GM12878 (cell line): ENCODE measurements at regions not wholly inside any gene's neighbourhood (a gene's known extent, or its start where the extent isn't known, plus 50 kb on each side); places are given as distances from the start of the nearest gene placed in this dataset.

Source experiments
- ATAC-seq: fragments of 200-7000 bp; cut with Tn5 transposase; 3 replicates; pipeline ENCODE4 v1.9.1; 2020; ENCODE audit warnings: mild to moderate bottlenecking, moderate library complexity
- BruUV-seq: library from RNA; stranded (reverse); fragments of 400-500 nt; replicated peaks from 2 replicates; lab custom pipeline; 2021; lab: Mats Ljungman, UMichigan
- CTCF ChIA-PET: fragments of 300-600 bp; sonication (Branson Sonifier 250); formaldehyde crosslinking; extraction: SDS; loops from one replicate; lab custom pipeline; 2021; ENCODE audit warnings: inconsistent platforms; lab: Yijun Ruan, JAX
- POLR2A ChIA-PET: fragments of 350-600 bp; formaldehyde crosslinking; extraction: SDS; loops from one replicate; lab custom pipeline; 2021; ENCODE audit warnings: inconsistent platforms; lab: Charles Lee
- RAD21 ChIA-PET: fragments of 300-600 bp; sonication (Branson Sonifier 250); formaldehyde crosslinking; loops from one replicate; lab custom pipeline; 2023; ENCODE audit warnings: antibody characterized with exemption; ENCODE audit not compliant: unreplicated experiment; lab: Charles Lee
- SMC1A ChIA-PET: fragments of 300-600 bp; sonication (Branson Sonifier 250); formaldehyde crosslinking; loops from one replicate; lab custom pipeline; 2023; ENCODE audit not compliant: unreplicated experiment, uncharacterized antibody; lab: Charles Lee
- DNase-seq: peaks from one replicate; pipeline ENCODE4 v3.0.0-alpha.2; 2011; ENCODE audit warnings: low read depth, low spot score
- FAIRE-seq: peaks from 3 replicates; lab custom pipeline; 2011; peaks lifted over from hg19 to GRCh38; lab: Jason Lieb, UNC
- H2AFZ ChIP-seq: 2 replicates; pipeline ENCODE4 v1.6.0; 2011; ENCODE audit warnings: low read depth, low read length, control low read depth; ENCODE audit not compliant: control insufficient read depth
- H3K27ac ChIP-seq: 2 replicates; pipeline ENCODE4 v1.5.1; 2011; ENCODE audit warnings: control low read depth; ENCODE audit not compliant: control insufficient read depth, insufficient read depth
- H3K27me3 ChIP-seq, 2 experiments: replicated peaks in 1 of 2; 2 replicates each; pipeline versions ENCODE4 v1.6.0 to v1.6.1; 2011; ENCODE audit warnings: low read length in 1 of 2; ENCODE audit not compliant: control insufficient read depth in 2 of 2, insufficient read depth in 2 of 2
- H3K36me3 ChIP-seq, 2 experiments: 2 replicates each; pipeline ENCODE4 v1.5.1; 2011; ENCODE audit warnings: low read length in 1 of 2; ENCODE audit not compliant: control insufficient read depth in 2 of 2, insufficient read depth in 2 of 2
- H3K4me1 ChIP-seq: 2 replicates; pipeline ENCODE4 v1.6.1; 2011; ENCODE audit warnings: mild to moderate bottlenecking, low read length, moderate library complexity, mixed read lengths; ENCODE audit not compliant: control insufficient read depth, insufficient read depth
- H3K4me2 ChIP-seq: 2 replicates; pipeline ENCODE4 v1.6.0; 2011; ENCODE audit warnings: control low read depth; ENCODE audit not compliant: control insufficient read depth, insufficient read depth
- H3K4me3 ChIP-seq: fragments of 200-600 bp; sonication (generic); 2 replicates; pipeline ENCODE4 v1.5.1; 2016
- H3K79me2 ChIP-seq: 2 replicates; pipeline ENCODE4 v1.6.0; 2011; ENCODE audit warnings: low read length; ENCODE audit not compliant: control insufficient read depth, insufficient read depth
- H3K9ac ChIP-seq: 2 replicates; pipeline ENCODE4 v1.8.0; 2011; ENCODE audit warnings: low read length, control low read depth, mixed read lengths; ENCODE audit not compliant: control insufficient read depth, insufficient read depth
- H3K9me3 ChIP-seq: replicated peaks from 3 replicates; pipeline ENCODE4 v1.5.1; 2011; ENCODE audit warnings: mild to moderate bottlenecking, low read length; ENCODE audit not compliant: control insufficient read depth, insufficient read depth
- H4K20me1 ChIP-seq: 2 replicates; pipeline ENCODE4 v1.6.0; 2011; ENCODE audit not compliant: control insufficient read depth, insufficient read depth
- BCL3 ChIP-seq: IDR thresholded peaks from 2 replicates; pipeline ENCODE4 v1.6.1; 2011; ENCODE audit warnings: borderline replicate concordance, low read depth, mild to moderate bottlenecking, moderate library complexity, low read length; ENCODE audit not compliant: insufficient read depth, poor library complexity, severe bottlenecking
- DPF2 ChIP-seq: fragments of 450-650 bp; IDR thresholded peaks from 2 replicates; pipeline ENCODE4 v1.6.1; 2017; ENCODE audit warnings: mild to moderate bottlenecking
- E2F4 ChIP-seq: IDR thresholded peaks from 2 replicates; pipeline ENCODE4 v1.6.1; 2012; ENCODE audit warnings: low read depth, low read length, improper control_type of control experiment
- HDAC2 ChIP-seq: fragments of 200-600 bp; sonication (generic); IDR thresholded peaks from 2 replicates; pipeline ENCODE4 v1.6.1; 2017
- HDGF ChIP-seq: fragments of 450-650 bp; IDR thresholded peaks from 2 replicates; pipeline ENCODE4 v1.6.1; 2016; ENCODE audit warnings: antibody characterized with exemption
- IRF4 ChIP-seq: IDR thresholded peaks from 2 replicates; pipeline ENCODE4 v1.6.1; 2011; ENCODE audit warnings: low read depth, low read length
- IRF5 ChIP-seq: fragments of 450-650 bp; IDR thresholded peaks from 2 replicates; pipeline ENCODE4 v1.6.1; 2017; ENCODE audit warnings: borderline replicate concordance
- JUNB ChIP-seq: IDR thresholded peaks from 2 replicates; pipeline ENCODE4 v1.6.1; 2016; ENCODE audit warnings: antibody characterized with exemption, mild to moderate bottlenecking
- MEF2A ChIP-seq: IDR thresholded peaks from 2 replicates; pipeline ENCODE4 v1.6.1; 2011; ENCODE audit warnings: low read depth, mild to moderate bottlenecking, low read length, moderate library complexity; ENCODE audit not compliant: insufficient read depth
- PAX5 ChIP-seq: IDR thresholded peaks from 2 replicates; pipeline ENCODE4 v1.6.1; 2011; ENCODE audit warnings: low read depth, low read length, borderline replicate concordance
- PAX8 ChIP-seq: fragments of 450-650 bp; IDR thresholded peaks from 2 replicates; pipeline ENCODE4 v1.6.1; 2017; ENCODE audit warnings: mild to moderate bottlenecking, moderate library complexity
- SIX5 ChIP-seq: IDR thresholded peaks from 2 replicates; pipeline ENCODE4 v1.6.1; 2011; ENCODE audit warnings: mild to moderate bottlenecking, low read depth, low read length, moderate library complexity; ENCODE audit not compliant: severe bottlenecking
- WGBS: methylation state at CpG from one replicate; pipeline ENCODE4 v1.1.6; 2016; ENCODE audit warnings: low lambda C conversion rate; ENCODE audit not compliant: insufficient replicate concordance, insufficient coverage; ENCODE audit errors: missing lambda C conversion rate; 5-methylcytosine and 5-hydroxymethylcytosine counted together
- in situ Hi-C: fragments of 300-500 bp; cut with MboI; formaldehyde crosslinking; loops from 9 replicates; pipeline ENCODE4 v1.14.3; 2018; ENCODE audit warnings: mixed read lengths
- intact Hi-C: fragments of 100-400 bp; cut with micrococcal nuclease; formaldehyde crosslinking; loops from one replicate; pipeline ENCODE4 v1.14.2; 2022; ENCODE audit not compliant: unreplicated experiment

DNA sequence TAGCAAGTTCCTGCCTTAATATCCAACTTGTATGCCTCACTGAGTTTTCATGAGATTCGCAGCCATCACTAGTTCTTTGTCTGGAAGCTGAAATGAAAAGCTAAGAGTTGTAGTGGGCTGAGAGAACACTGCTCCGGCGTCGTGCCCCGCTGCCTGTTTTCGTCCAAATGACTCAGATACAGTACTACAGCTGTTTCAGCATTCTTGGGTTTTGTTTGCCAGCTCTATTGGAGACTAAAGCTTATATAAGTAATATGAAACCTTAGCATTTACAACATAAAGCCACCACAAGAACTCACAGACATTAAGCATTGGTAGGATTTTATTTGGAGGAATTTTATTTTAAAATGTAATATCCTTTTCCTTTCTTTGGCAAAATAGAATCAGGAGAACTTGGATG, 299.7 kb downstream of the DLEU7 start:
- H3K36me3 ChIP-seq = no peaks in the 10 kb centered on the region
- CTCF ChIA-PET = no interaction called here
- no peak overlapping the region for H3K4me3 ChIP-seq
- no peak overlapping the region for H3K27ac ChIP-seq
- in situ Hi-C loops = no loop called here
- BruUV-seq = no TSS peak
- no peaks in the 10 kb centered on the region for H3K79me2 ChIP-seq
- no peaks in the 10 kb centered on the region; the same call in 2 of the 3 replicates for H3K9me3 ChIP-seq
- ATAC-seq (no peak), FAIRE-seq (no peak), DNase-seq (no peak)
- POLR2A ChIA-PET = no interaction called here
- TF ChIP-seq PAX5 = no peak
- TF ChIP-seq E2F4 = no peak
- TF ChIP-seq DPF2 = no peak
- no peak for TF ChIP-seq IRF4
- TF ChIP-seq HDAC2 = no peak
- TF ChIP-seq HDGF = no peak
- H3K4me1 ChIP-seq = no peaks in the 10 kb centered on the region
- no peaks in the 10 kb centered on the region for H4K20me1 ChIP-seq
- H3K4me2 ChIP-seq = no peak overlapping the region
- SMC1A ChIA-PET = no interaction called here
- no peaks in the 10 kb centered on the region; a peak in 1 of 4 replicates for H3K27me3 ChIP-seq
- RAD21 ChIA-PET = no interaction called here
- H3K9ac ChIP-seq = no peak overlapping the region
- 48% methylated on average over 6 of the region's 6 CpGs for WGBS
- H2AFZ ChIP-seq = no peak overlapping the region
- intact Hi-C loops = no loop called here

DNA sequence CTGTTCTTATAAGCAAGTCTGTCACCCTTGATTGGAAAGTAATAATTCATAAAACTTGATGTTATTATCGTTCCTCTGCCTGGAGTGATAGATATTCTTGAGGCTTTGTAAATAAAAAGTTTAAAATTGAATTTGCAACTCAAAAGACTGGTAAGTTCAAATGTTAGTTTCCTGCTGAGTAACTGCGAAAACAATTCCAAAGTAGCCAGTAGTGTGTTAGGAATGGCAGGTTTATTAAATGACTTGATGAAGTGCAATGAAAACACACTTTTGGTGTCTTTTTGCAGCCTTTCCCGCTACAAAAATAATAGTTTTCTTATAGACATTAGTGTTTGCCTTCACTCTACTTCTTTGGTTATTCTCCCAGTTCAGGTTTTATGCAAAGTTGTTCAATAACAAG, 299.3 kb downstream of the DLEU7 start:
- no peak overlapping the region for H3K4me3 ChIP-seq
- WGBS = 23% methylated on average over 3 of the region's 3 CpGs
- H3K9me3 ChIP-seq = no peaks in the 10 kb centered on the region; the same call in 2 of the 3 replicates
- ChIA-PET CTCF (no interaction called here), RAD21 (no interaction called here), POLR2A (no interaction called here), SMC1A (no interaction called here)
- H3K4me2 ChIP-seq = no peak overlapping the region
- H2AFZ ChIP-seq = no peak overlapping the region
- no TSS peak for BruUV-seq
- H3K27ac ChIP-seq = no peak overlapping the region
- no peak for TF ChIP-seq IRF4
- TF ChIP-seq IRF5 = no peak
- TF ChIP-seq PAX8 = no peak
- no peak for TF ChIP-seq JUNB
- TF ChIP-seq BCL3 = no peak
- no peak for TF ChIP-seq MEF2A
- no peak for TF ChIP-seq SIX5
- H3K36me3 ChIP-seq = no peaks in the 10 kb centered on the region
- ATAC-seq (no peak), DNase-seq (no peak), FAIRE-seq (no peak)
- intact Hi-C loops = no loop called here
- H3K79me2 ChIP-seq = no peaks in the 10 kb centered on the region
- H3K27me3 ChIP-seq = no peaks in the 10 kb centered on the region; a peak in 1 of 4 replicates
- no peaks in the 10 kb centered on the region for H3K4me1 ChIP-seq
- in situ Hi-C loops = no loop called here
- no peaks in the 10 kb centered on the region for H4K20me1 ChIP-seq
- H3K9ac ChIP-seq = no peak overlapping the region
